ENCODE measurements at regions not wholly inside any gene's neighbourhood (a gene's known extent, or its start where the extent isn't known, plus 50 kb on each side); places are given as distances from the start of the nearest gene placed in this dataset.

DNA sequence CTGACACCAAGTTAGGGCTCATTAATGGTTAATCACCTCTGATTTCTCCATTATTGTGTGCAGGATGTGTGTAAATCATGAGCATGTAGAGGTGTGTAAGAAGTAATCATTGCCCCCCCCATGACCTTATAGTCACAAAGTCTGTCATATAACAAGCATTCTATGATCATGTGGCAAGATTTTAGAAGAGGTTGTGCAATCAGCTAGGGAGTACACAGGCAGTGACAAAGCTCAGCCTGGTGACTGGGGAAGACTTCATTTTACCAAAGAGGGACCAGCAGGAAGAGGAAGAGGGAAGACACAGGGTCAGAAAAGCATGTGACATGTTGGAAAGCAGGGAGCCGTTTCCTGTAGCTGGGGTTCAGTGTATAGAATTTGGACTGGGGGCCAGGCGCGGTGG lies 176.5 kb upstream of the LARGE1 start:
- H3K4me1 ChIP-seq (ENCODE audit: insufficient read depth, low read length) = no peaks in the 10 kb centered on the region
- ChIA-PET POLR2A (no interaction called here), CTCF (no interaction called here)
- no peak overlapping the region for H3K4me3 Mint-ChIP-seq
- DNase-seq (no peak), ATAC-seq (ENCODE audit: poor library complexity) (no peak)
- no peaks in the 10 kb centered on the region for H3K36me3 ChIP-seq (ENCODE audit: insufficient read depth, low read length)
- no peak overlapping the region for H3K27ac Mint-ChIP-seq
- H3K27me3 ChIP-seq (ENCODE audit: control insufficient read depth in 1 of 2, insufficient read depth in 2 of 2, low read length in 2 of 2) = no peaks in the 10 kb centered on the region
- no peaks in the 10 kb centered on the region for H3K27me3 Mint-ChIP-seq
- no peak overlapping the region for H3K27ac ChIP-seq (ENCODE audit: low read depth in 1 of 2, low read length in 2 of 2)
- H3K9me3 ChIP-seq (ENCODE audit: control insufficient read depth in 1 of 2, insufficient read depth in 1 of 2, low read length in 2 of 2) = peaks cover under 1 to 4% of the 10 kb centered on the region in 2 experiments
- intact Hi-C loops (cut with DNase I, micrococcal nuclease) = no loop called here
- H3K9me3 Mint-ChIP-seq = peaks cover 12% of the 10 kb centered on the region
- no peak overlapping the region for H3K4me3 ChIP-seq (ENCODE audit: low read length)
- H3K36me3 Mint-ChIP-seq (ENCODE audit: low read depth) = no peaks in the 10 kb centered on the region
- H3K4me1 Mint-ChIP-seq (ENCODE audit: low read depth) = no peaks in the 10 kb centered on the region
- TF ChIP-seq, protein P1, sequence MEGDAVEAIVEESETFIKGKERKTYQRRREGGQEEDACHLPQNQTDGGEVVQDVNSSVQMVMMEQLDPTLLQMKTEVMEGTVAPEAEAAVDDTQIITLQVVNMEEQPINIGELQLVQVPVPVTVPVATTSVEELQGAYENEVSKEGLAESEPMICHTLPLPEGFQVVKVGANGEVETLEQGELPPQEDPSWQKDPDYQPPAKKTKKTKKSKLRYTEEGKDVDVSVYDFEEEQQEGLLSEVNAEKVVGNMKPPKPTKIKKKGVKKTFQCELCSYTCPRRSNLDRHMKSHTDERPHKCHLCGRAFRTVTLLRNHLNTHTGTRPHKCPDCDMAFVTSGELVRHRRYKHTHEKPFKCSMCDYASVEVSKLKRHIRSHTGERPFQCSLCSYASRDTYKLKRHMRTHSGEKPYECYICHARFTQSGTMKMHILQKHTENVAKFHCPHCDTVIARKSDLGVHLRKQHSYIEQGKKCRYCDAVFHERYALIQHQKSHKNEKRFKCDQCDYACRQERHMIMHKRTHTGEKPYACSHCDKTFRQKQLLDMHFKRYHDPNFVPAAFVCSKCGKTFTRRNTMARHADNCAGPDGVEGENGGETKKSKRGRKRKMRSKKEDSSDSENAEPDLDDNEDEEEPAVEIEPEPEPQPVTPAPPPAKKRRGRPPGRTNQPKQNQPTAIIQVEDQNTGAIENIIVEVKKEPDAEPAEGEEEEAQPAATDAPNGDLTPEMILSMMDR (IDR thresholded peaks at IDR 0.05) = no peak

DNA sequence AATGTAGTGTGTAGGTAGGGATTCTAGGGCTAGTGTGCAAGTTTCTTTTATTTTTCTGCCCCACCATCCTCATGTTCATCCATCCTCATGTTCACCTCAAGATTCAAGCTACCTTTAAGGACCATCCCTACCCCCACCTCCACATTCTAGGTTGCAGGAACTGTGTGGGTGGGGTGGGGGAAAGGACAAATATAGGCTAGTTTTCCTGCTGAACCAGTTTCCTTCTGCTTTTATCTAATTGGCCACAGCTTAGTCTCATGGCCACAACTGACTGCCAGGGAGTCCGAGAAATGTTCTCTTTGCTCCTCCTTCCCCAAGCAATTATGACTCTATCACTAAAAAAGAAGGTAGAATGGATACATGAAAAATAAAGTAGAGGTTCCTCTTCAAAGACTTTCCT lies 179.0 kb upstream of the LARGE1 start:
- no peak overlapping the region for H3K4me3 ChIP-seq (ENCODE audit: low read length)

DNA sequence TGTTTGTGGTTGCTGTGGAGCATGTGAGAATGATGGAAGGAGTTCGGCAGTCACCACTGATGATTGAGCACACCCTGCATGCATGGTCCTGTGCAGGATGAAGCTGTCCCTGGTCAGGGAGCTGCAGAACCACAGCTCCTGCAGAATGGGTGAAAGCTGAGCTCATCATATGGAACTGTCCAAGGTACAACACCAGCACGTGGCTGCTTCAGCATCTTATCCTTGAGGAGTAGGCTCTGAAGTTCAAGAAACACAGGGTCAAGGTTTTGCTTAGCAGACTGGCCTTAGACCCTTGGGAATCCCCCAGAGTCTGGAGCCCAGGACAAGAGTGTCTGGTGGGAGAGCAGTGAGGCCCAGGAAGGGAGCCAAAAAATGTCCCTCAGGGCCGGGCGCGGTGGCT lies 182.4 kb upstream of the LARGE1 start:
- Mint-ChIP-seq H3K27me3 (no peaks in the 10 kb centered on the region), H3K4me3 (no peak overlapping the region), H3K36me3 (ENCODE audit: low read depth) (no peaks in the 10 kb centered on the region), H3K9me3 (peaks cover 9% of the 10 kb centered on the region), H3K4me1 (ENCODE audit: low read depth) (no peaks in the 10 kb centered on the region), H3K27ac (no peak overlapping the region)
- Histone ChIP-seq H3K27ac (ENCODE audit: low read depth in 1 of 2, low read length in 2 of 2) (no peak overlapping the region), H3K4me3 (ENCODE audit: low read length) (no peak overlapping the region), H3K36me3 (ENCODE audit: insufficient read depth, low read length) (no peaks in the 10 kb centered on the region), H3K27me3 (ENCODE audit: control insufficient read depth in 1 of 2, insufficient read depth in 2 of 2, low read length in 2 of 2) (no peaks in the 10 kb centered on the region), H3K9me3 (ENCODE audit: control insufficient read depth in 1 of 2, insufficient read depth in 1 of 2, low read length in 2 of 2) (peaks cover 0 to 10% of the 10 kb centered on the region in 2 experiments), H3K4me1 (ENCODE audit: insufficient read depth, low read length) (no peaks in the 10 kb centered on the region)
- ChIA-PET POLR2A (no interaction called here), CTCF (no interaction called here)
- intact Hi-C loops (cut with DNase I, micrococcal nuclease) = no loop called here
- DNase-seq = no peak
- TF ChIP-seq, protein P1 (IDR thresholded peaks at IDR 0.05) = no peak
- ATAC-seq (ENCODE audit: poor library complexity) = no peak

More for the DNA sequence above, 179.0 kb upstream of the LARGE1 start:
- Mint-ChIP-seq H3K36me3 (ENCODE audit: low read depth) (no peaks in the 10 kb centered on the region), H3K4me1 (ENCODE audit: low read depth) (no peaks in the 10 kb centered on the region), H3K9me3 (peaks cover 13% of the 10 kb centered on the region), H3K27ac (no peak overlapping the region), H3K4me3 (no peak overlapping the region), H3K27me3 (no peaks in the 10 kb centered on the region)
- intact Hi-C loops (cut with DNase I, micrococcal nuclease) = no loop called here
- Histone ChIP-seq H3K27me3 (ENCODE audit: control insufficient read depth in 1 of 2, insufficient read depth in 2 of 2, low read length in 2 of 2) (no peaks in the 10 kb centered on the region), H3K27ac (ENCODE audit: low read depth in 1 of 2, low read length in 2 of 2) (no peak overlapping the region), H3K9me3 (ENCODE audit: control insufficient read depth in 1 of 2, insufficient read depth in 1 of 2, low read length in 2 of 2) (peaks cover 4 to 10% of the 10 kb centered on the region in 2 experiments), H3K36me3 (ENCODE audit: insufficient read depth, low read length) (no peaks in the 10 kb centered on the region), H3K4me1 (ENCODE audit: insufficient read depth, low read length) (no peaks in the 10 kb centered on the region)
- TF ChIP-seq, protein P1 (IDR thresholded peaks at IDR 0.05) = no peak
- ChIA-PET CTCF (no interaction called here), POLR2A (no interaction called here)
- no peak for DNase-seq
- ATAC-seq (ENCODE audit: poor library complexity) = no peak
